Epithelial cell of proximal tubule (primary cell): ENCODE measurements at regions not wholly inside any gene's neighbourhood (a gene's known extent, or its start where the extent isn't known, plus 50 kb on each side); places are given as distances from the start of the nearest gene placed in this dataset.

Source experiments
- DNase-seq: peaks from one replicate; pipeline ENCODE4 v3.0.0-alpha.2; 2011; ENCODE audit warnings: low read depth
- H3K4me3 ChIP-seq: 2 replicates; pipeline ENCODE4 v1.5.1; 2011; ENCODE audit warnings: low read depth, mild to moderate bottlenecking, low read length
- TF ChIP-seq, protein P1 (sequence below): conservative IDR thresholded peaks from 2 replicates; pipeline ENCODE4 v1.5.1; 2012; ENCODE audit warnings: low read depth, mild to moderate bottlenecking, low read length

DNA sequence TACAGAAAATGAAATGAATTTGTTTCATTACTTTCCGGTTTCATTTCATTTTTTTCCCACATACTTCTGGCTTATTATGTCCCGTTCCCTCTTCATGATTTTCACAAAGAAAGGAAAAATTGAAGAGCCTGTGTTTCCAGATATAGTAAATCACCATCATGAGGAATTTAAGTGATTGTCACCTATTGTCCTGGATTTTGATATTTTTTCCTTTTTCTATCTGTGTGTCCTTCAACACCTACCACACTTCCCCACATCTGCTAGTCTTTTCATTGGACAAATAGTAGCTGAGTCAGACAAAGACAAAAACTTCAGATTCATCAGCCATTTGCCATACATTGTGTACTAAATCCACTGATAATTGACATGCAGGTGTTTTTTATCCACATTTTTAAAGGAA is 258.2 kb upstream of the HSF2 start:
- TF ChIP-seq, protein P1, sequence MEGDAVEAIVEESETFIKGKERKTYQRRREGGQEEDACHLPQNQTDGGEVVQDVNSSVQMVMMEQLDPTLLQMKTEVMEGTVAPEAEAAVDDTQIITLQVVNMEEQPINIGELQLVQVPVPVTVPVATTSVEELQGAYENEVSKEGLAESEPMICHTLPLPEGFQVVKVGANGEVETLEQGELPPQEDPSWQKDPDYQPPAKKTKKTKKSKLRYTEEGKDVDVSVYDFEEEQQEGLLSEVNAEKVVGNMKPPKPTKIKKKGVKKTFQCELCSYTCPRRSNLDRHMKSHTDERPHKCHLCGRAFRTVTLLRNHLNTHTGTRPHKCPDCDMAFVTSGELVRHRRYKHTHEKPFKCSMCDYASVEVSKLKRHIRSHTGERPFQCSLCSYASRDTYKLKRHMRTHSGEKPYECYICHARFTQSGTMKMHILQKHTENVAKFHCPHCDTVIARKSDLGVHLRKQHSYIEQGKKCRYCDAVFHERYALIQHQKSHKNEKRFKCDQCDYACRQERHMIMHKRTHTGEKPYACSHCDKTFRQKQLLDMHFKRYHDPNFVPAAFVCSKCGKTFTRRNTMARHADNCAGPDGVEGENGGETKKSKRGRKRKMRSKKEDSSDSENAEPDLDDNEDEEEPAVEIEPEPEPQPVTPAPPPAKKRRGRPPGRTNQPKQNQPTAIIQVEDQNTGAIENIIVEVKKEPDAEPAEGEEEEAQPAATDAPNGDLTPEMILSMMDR, result no peak
- H3K4me3 ChIP-seq, result no peak overlapping the region
- no peak for DNase-seq

DNA sequence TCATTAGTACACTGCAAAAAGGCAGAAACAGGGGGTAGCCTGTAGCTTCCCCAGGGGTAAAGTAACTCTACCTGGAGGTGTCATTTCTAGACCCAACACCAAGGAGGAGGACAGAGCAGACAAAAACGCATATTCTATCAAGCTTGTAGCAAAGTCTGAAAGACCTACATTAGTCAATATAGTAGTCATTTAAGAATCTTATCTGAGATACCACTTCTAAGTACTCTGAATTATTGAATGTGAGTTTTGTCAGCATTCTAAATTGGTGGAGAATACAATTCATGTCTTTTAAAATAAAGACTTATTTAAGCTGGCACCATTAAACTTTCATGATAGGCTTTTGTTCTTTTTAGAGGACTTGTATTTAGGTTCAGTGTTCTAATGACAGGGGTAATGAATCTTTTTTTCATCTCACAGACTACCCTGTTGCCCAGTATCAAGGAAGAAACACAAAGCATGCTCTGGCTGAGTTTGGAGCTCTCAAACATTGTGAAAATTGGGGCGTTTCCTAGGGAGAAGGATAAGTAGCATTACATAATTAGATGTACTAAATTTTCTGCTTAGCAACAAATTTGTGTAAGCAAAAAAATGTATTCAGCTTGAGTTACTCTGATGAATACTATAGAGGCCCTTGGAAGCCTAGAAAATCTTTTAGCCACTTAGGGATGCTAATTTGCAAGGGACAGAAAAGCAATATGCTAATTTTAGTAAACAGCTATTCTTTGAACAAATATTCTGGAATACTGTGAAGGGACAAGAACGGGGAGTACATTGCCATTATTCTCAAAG is 255.4 kb upstream of the HSF2 start:
- no peak overlapping the region for H3K4me3 ChIP-seq
- TF ChIP-seq, protein P1, result no peak

DNA sequence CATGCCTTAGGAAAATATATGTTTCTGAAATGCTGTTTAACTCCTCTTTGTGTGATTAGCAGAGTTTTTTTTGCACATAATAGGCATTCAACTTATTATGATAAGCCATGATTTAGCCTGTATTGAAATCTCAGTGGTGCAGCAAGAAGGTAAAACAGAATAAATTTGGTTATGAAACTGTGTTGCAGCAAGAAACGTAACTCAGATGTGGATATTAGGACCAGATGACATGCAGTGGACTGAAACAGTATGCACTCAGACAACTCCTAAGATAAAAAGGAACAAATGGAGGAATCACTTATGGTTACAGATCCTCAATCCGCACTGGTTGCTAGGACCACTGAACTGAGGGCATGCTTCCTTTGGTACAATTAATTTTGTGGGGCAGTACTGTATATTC is 254.2 kb upstream of the HSF2 start:
- TF ChIP-seq, protein P1, result no peak
- no peak for DNase-seq

More for the DNA sequence above, 255.4 kb upstream of the HSF2 start:
- DNase-seq, result no peak

DNA sequence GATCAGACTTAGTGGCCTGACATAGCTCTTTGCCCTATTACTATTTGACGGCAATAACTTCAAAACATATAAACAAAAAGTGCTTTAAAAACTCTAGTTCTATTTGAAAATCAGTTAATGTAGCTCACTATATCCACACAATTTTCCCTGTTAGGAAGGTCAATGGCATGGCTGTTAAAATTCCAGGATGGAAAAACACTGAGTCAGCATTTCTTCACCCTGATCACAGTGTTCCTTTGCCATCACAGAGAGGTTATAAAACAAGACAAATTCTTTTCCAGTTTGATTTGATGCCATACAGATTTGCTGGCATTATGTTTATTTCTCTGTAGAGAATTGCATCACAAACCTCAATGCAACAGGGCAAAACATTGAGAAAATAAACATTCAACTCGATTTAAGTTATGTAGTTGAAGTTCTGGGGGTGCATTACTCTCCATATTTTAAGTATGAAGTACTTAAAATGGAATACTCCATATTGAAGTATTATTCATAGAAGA is 253.7 kb upstream of the HSF2 start:
- DNase-seq, result no peak
- TF ChIP-seq, protein P1, result no peak

More for the DNA sequence above, 254.2 kb upstream of the HSF2 start:
- no peak overlapping the region for H3K4me3 ChIP-seq

DNA sequence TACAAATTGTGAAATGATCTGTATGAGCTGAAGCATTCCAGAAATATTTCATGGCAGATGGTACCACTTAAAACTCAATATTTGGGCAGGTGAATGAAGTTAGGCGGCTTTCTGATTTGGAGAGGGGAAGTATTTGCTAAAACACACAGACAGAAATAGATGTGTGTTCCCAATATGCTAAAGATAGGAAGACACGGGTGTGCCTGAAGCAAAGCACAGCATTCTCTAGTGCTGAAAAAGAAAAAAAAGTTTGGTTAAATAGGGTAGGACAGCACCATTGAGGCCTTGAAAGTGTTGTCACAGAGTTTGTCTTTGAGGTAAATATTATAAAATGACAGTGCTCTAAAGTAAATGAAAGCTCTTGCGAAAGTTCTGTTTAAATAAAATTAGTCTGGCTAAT is 252.2 kb upstream of the HSF2 start:
- H3K4me3 ChIP-seq, result no peak overlapping the region
- TF ChIP-seq, protein P1, result no peak
- DNase-seq, result no peak

More for the DNA sequence above, 253.7 kb upstream of the HSF2 start:
- no peak overlapping the region for H3K4me3 ChIP-seq

DNA sequence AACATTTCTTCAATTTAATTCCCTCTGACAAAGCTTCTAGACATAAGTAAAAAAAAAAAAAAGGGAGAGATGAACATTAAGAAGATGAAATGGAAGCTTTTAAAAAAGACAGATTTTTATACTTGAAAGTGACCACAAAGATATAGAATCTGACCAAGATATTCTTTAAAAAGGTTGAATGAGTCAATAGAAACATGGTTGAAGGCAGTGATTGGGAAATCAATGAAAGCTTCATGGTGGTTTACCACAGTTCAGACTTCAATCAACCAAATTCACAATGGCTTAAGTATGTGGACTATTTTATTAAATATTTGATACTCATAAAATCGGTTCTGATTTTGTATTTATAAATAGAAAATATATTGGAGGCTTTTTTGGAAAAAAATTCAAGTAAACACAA is 248.4 kb upstream of the HSF2 start:
- H3K4me3 ChIP-seq, result no peak overlapping the region
- TF ChIP-seq, protein P1, result no peak
- DNase-seq, result no peak

DNA sequence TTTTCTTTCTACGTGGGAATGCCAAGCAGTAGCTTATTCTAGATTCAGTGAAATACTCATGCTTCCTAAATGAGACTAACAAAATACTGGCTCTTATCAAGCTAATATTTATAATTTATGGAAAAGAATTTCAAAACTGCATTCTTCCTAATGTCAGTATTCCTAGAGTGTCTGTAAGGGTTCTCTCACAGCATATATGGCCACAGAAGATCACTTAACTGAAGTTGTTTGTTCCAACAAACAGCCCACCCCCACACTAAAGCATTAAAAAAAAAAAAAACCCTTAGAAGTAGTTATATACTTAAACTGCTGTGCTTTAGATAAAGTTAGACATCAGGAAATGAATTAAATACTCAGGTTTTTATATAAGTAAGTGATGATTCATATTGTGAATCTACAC is 247.7 kb upstream of the HSF2 start:
- TF ChIP-seq, protein P1, result no peak

More for the DNA sequence above, 247.7 kb upstream of the HSF2 start:
- no peak for DNase-seq
- no peak overlapping the region for H3K4me3 ChIP-seq
